ENCODE measurements at regions not wholly inside any gene's neighbourhood (a gene's known extent, or its start where the extent isn't known, plus 50 kb on each side); places are given as distances from the start of the nearest gene placed in this dataset.

GRCh38 chr9:2502760-2503159 is 118.8 kb upstream of the VLDLR start:
- no peaks in the 10 kb centered on the region for H3K36me3 ChIP-seq (replicated peaks in 1 of 2; ENCODE audit: control insufficient read depth in 1 of 2, insufficient read depth in 2 of 2, low read length in 2 of 2)
- H2AFZ ChIP-seq (ENCODE audit: low read length), result no peak overlapping the region
- H4K20me1 ChIP-seq (ENCODE audit: insufficient read depth, low read length), result no peaks in the 10 kb centered on the region
- ATAC-seq (no peak), DNase-seq (ENCODE audit: low spot score) (no peak), FAIRE-seq (no peak)
- CTCF ChIA-PET (ENCODE audit: low intra/inter-chr PET ratio, low total read pairs), result no interaction called here
- H3K9me3 ChIP-seq (ENCODE audit: low read length), result no peaks in the 10 kb centered on the region
- no peak overlapping the region for H3K4me2 ChIP-seq (ENCODE audit: low read depth, low read length)
- WGBS (ENCODE audit: low lambda C conversion rate), result 45% methylated on average over 2 of the region's 2 CpGs
- POLR2A ChIA-PET, result no interaction called here
- TF ChIP-seq ZNF441 (CRISPR knock-in tag; IDR thresholded peaks at IDR 0.05; ENCODE audit: borderline replicate concordance), result no peak
- no peak for TF ChIP-seq ZNF362 (CRISPR knock-in tag; IDR thresholded peaks at IDR 0.05; ENCODE audit: borderline replicate concordance)
- TF ChIP-seq TCF12 (IDR thresholded peaks at IDR 0.05), result no peak
- no peak for TF ChIP-seq TCF12 (CRISPR knock-in tag; IDR thresholded peaks at IDR 0.05)
- TF ChIP-seq ZNF816 (CRISPR knock-in tag; IDR thresholded peaks at IDR 0.05; ENCODE audit: borderline replicate concordance), result no peak
- no peak for TF ChIP-seq ZNF513 (CRISPR knock-in tag; conservative IDR thresholded peaks at IDR 0.05)
- in situ Hi-C loops (cut with HindIII; ENCODE audit: extremely low pct_ligation_motif_present, low pct_unique_long_range_greater_than_20kb), result no loop called here
- no peaks in the 10 kb centered on the region for H3K4me1 ChIP-seq (ENCODE audit: insufficient read depth, low read length)
- intact Hi-C loops (cut with micrococcal nuclease; ENCODE audit: unreplicated experiment), result no loop called here
- H3K9ac ChIP-seq (ENCODE audit: insufficient read depth, low read depth, low read length), result no peak overlapping the region
- H3K79me2 ChIP-seq (ENCODE audit: insufficient read depth, low read length), result no peaks in the 10 kb centered on the region
- no peak overlapping the region for H3K4me3 ChIP-seq (replicated peaks in 1 of 3; ENCODE audit: insufficient read depth in 1 of 3, low read depth in 2 of 3, low read length in 3 of 3)
- 0 out of 5 replicates have a peak, but pooled peaks cover 0 to 3% of the 10 kb centered on the region in 2 experiments for H3K27me3 ChIP-seq (ENCODE audit: control insufficient read depth in 1 of 2, insufficient read depth in 2 of 2, low read length in 2 of 2)
- H3K27ac ChIP-seq (ENCODE audit: extremely low read length, insufficient read depth, low read length), result no peak overlapping the region
- BruUV-seq (replicated peaks), result no TSS peak

- no peak overlapping the region for H3K4me3 ChIP-seq (replicated peaks in 1 of 3; ENCODE audit: insufficient read depth in 1 of 3, low read depth in 2 of 3, low read length in 3 of 3)
- FAIRE-seq, result no peak
- no peak overlapping the region for H3K27ac ChIP-seq (ENCODE audit: extremely low read length, insufficient read depth, low read length)
- H3K27me3 ChIP-seq (ENCODE audit: control insufficient read depth in 1 of 2, insufficient read depth in 2 of 2, low read length in 2 of 2), result no peaks in the 10 kb centered on the region
- intact Hi-C loops (cut with micrococcal nuclease; ENCODE audit: unreplicated experiment), result no loop called here
- H2AFZ ChIP-seq (ENCODE audit: low read length), result no peak overlapping the region
- H3K9me3 ChIP-seq (ENCODE audit: low read length), result no peaks in the 10 kb centered on the region
- in situ Hi-C loops (cut with HindIII; ENCODE audit: extremely low pct_ligation_motif_present, low pct_unique_long_range_greater_than_20kb), result no loop called here
- no peak for ATAC-seq
- H3K36me3 ChIP-seq (replicated peaks in 1 of 2; ENCODE audit: control insufficient read depth in 1 of 2, insufficient read depth in 2 of 2, low read length in 2 of 2), result no peaks in the 10 kb centered on the region
- no peaks in the 10 kb centered on the region for H4K20me1 ChIP-seq (ENCODE audit: insufficient read depth, low read length)
- ChIA-PET CTCF (ENCODE audit: low intra/inter-chr PET ratio, low total read pairs) (no interaction called here), POLR2A (no interaction called here)
- H3K4me2 ChIP-seq (ENCODE audit: low read depth, low read length), result no peak overlapping the region
- no TSS peak for BruUV-seq (replicated peaks)
- no peaks in the 10 kb centered on the region for H3K4me1 ChIP-seq (ENCODE audit: insufficient read depth, low read length)
- no peaks in the 10 kb centered on the region for H3K79me2 ChIP-seq (ENCODE audit: insufficient read depth, low read length)
- 41% methylated on average over 3 of the region's 3 CpGs for WGBS (ENCODE audit: low lambda C conversion rate)
- DNase-seq (ENCODE audit: low spot score), result no peak
- H3K9ac ChIP-seq (ENCODE audit: insufficient read depth, low read depth, low read length), result no peak overlapping the region
- TF ChIP-seq, protein P1, sequence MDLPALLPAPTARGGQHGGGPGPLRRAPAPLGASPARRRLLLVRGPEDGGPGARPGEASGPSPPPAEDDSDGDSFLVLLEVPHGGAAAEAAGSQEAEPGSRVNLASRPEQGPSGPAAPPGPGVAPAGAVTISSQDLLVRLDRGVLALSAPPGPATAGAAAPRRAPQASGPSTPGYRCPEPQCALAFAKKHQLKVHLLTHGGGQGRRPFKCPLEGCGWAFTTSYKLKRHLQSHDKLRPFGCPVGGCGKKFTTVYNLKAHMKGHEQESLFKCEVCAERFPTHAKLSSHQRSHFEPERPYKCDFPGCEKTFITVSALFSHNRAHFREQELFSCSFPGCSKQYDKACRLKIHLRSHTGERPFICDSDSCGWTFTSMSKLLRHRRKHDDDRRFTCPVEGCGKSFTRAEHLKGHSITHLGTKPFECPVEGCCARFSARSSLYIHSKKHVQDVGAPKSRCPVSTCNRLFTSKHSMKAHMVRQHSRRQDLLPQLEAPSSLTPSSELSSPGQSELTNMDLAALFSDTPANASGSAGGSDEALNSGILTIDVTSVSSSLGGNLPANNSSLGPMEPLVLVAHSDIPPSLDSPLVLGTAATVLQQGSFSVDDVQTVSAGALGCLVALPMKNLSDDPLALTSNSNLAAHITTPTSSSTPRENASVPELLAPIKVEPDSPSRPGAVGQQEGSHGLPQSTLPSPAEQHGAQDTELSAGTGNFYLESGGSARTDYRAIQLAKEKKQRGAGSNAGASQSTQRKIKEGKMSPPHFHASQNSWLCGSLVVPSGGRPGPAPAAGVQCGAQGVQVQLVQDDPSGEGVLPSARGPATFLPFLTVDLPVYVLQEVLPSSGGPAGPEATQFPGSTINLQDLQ (CRISPR knock-in tag; IDR thresholded peaks at IDR 0.05), result no peak
- TF ChIP-seq PHF21A (CRISPR knock-in tag; IDR thresholded peaks at IDR 0.05) (no peak), ZBTB1 (CRISPR knock-in tag; IDR thresholded peaks at IDR 0.05; ENCODE audit: borderline replicate concordance) (no peak), ZNF563 (CRISPR knock-in tag; IDR thresholded peaks at IDR 0.05) (no peak), ZNF841 (CRISPR knock-in tag; IDR thresholded peaks at IDR 0.05; ENCODE audit: borderline replicate concordance) (no peak), ZNF746 (CRISPR knock-in tag; IDR thresholded peaks at IDR 0.05) (no peak), ZNF234 (CRISPR knock-in tag; conservative IDR thresholded peaks at IDR 0.05) (no peak), RAD21 (CRISPR knock-in tag; IDR thresholded peaks at IDR 0.05) (no peak)
- TF ChIP-seq, protein P2, sequence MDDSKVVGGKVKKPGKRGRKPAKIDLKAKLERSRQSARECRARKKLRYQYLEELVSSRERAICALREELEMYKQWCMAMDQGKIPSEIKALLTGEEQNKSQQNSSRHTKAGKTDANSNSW (CRISPR knock-in tag; IDR thresholded peaks at IDR 0.05; ENCODE audit: borderline replicate concordance), result no peak
Measured at GRCh38 chr9:2506321-2506720, 115.3 kb upstream of the VLDLR start.

Data from HepG2 (cell line).